BJ (cell line): ENCODE measurements at regions not wholly inside any gene's neighbourhood (a gene's known extent, or its start where the extent isn't known, plus 50 kb on each side); places are given as distances from the start of the nearest gene placed in this dataset.

Experiments used
- CTCF ChIA-PET: fragments of 350-600 bp; formaldehyde crosslinking; extraction: SDS; loops from one replicate; lab custom pipeline; 2021; ENCODE audit warnings: antibody characterized with exemption, inconsistent platforms; lab: Yijun Ruan, JAX
- POLR2A ChIA-PET: fragments of 300-600 bp; sonication (Branson Sonifier 250); formaldehyde crosslinking; extraction: SDS; loops from one replicate; lab custom pipeline; 2021; ENCODE audit warnings: antibody characterized with exemption; lab: Charles Lee
- DNase-seq: peaks from one replicate; pipeline ENCODE4 v3.0.0-alpha.2; 2011; ENCODE audit warnings: low read depth
- H3K27me3 ChIP-seq: 2 replicates; pipeline ENCODE4 v1.6.0; 2011; ENCODE audit warnings: low read length; ENCODE audit not compliant: control insufficient read depth, insufficient read depth
- H3K36me3 ChIP-seq: 2 replicates; pipeline ENCODE4 v1.5.1; 2011; ENCODE audit warnings: low read length; ENCODE audit not compliant: control insufficient read depth, insufficient read depth
- H3K4me3 ChIP-seq: 2 replicates; pipeline ENCODE4 v1.5.1; 2011; ENCODE audit warnings: low read depth, mild to moderate bottlenecking, control low read depth, low read length
- CTCF ChIP-seq: IDR thresholded peaks from 2 replicates; pipeline ENCODE4 v1.5.1; 2011; ENCODE audit warnings: low read depth, mild to moderate bottlenecking, control low read depth, inconsistent platforms, low read length, moderate library complexity; ENCODE audit not compliant: insufficient read depth

GRCh38 chr5:136631186-136631585 is 265.8 kb upstream of the TRPC7 start:
- no peak for DNase-seq
- Histone ChIP-seq H3K36me3 (no peaks in the 10 kb centered on the region), H3K4me3 (no peak overlapping the region), H3K27me3 (peaks cover 4% of the 10 kb centered on the region)
- no peak for TF ChIP-seq CTCF
- POLR2A ChIA-PET = no interaction called here
- CTCF ChIA-PET = no interaction called here

GRCh38 chr5:136629125-136629792 is 263.9 kb upstream of the TRPC7 start:
- Histone ChIP-seq H3K4me3 (no peak overlapping the region), H3K27me3 (peaks cover 2% of the 10 kb centered on the region), H3K36me3 (no peaks in the 10 kb centered on the region)
- CTCF ChIA-PET = no interaction called here
- TF ChIP-seq CTCF = no peak
- DNase-seq = no peak
- POLR2A ChIA-PET = no interaction called here

- ChIA-PET CTCF (no interaction called here), POLR2A (no interaction called here)
- Histone ChIP-seq H3K27me3 (peaks cover 2% of the 10 kb centered on the region), H3K36me3 (no peaks in the 10 kb centered on the region), H3K4me3 (no peak overlapping the region)
- TF ChIP-seq CTCF = no peak
- DNase-seq = no peak
Measured at GRCh38 chr5:136626531-136626930, 261.2 kb upstream of the TRPC7 start.

GRCh38 chr5:136622747-136623146 is 257.4 kb upstream of the TRPC7 start:
- no peak for DNase-seq
- ChIA-PET POLR2A (no interaction called here), CTCF (interaction anchor here (1.1 kb wide), 1 partner anchor 147 kb away, joined by 4 read pairs; no protein-coding TSS in a partner anchor)
- H3K4me3 ChIP-seq = no peak overlapping the region
- TF ChIP-seq CTCF = no peak
- no peaks in the 10 kb centered on the region for H3K27me3 ChIP-seq
- H3K36me3 ChIP-seq = no peaks in the 10 kb centered on the region

GRCh38 chr5:136621743-136622142 is 256.4 kb upstream of the TRPC7 start:
- no peak overlapping the region for H3K4me3 ChIP-seq
- CTCF ChIA-PET = no interaction called here
- no peak for TF ChIP-seq CTCF
- H3K36me3 ChIP-seq = no peaks in the 10 kb centered on the region
- no peak for DNase-seq
- POLR2A ChIA-PET = no interaction called here
- no peaks in the 10 kb centered on the region for H3K27me3 ChIP-seq
